SK-N-SH treated with all-trans-retinoic acid at 6 μM for 48 hours (cell line): ENCODE measurements at regions not wholly inside any gene's neighbourhood (a gene's known extent, or its start where the extent isn't known, plus 50 kb on each side); places are given as distances from the start of the nearest gene placed in this dataset.

Source experiments
- ATAC-seq: fragments of 200-7000 bp; cut with Tn5 transposase; 3 replicates; pipeline ENCODE4 v1.9.1; 2020; ENCODE audit warnings: mild to moderate bottlenecking, moderate library complexity
- ARNTL ChIP-seq: fragments of 450-650 bp; formaldehyde crosslinking; IDR thresholded peaks from 2 replicates; pipeline ENCODE4 v1.5.0; 2020; ENCODE audit warnings: low read depth, mild to moderate bottlenecking, moderate library complexity, borderline replicate concordance
- BACH2 ChIP-seq: fragments of 250-450 bp; sonication (Bioruptor Pico); IDR thresholded peaks from 2 replicates; pipeline ENCODE4 v1.9.0; 2021; ENCODE audit warnings: mild to moderate bottlenecking, borderline replicate concordance
- CSDC2 ChIP-seq: fragments of 250-450 bp; sonication (Bioruptor Pico); IDR thresholded peaks from 2 replicates; pipeline ENCODE4 v1.5.0; 2020; ENCODE audit warnings: mild to moderate bottlenecking, moderate library complexity
- ESRRG ChIP-seq: fragments of 250-450 bp; sonication (Bioruptor Pico); IDR thresholded peaks from 2 replicates; pipeline ENCODE4 v1.6.1; 2021; ENCODE audit warnings: mild to moderate bottlenecking
- GLIS3 ChIP-seq: fragments of 250-450 bp; sonication (Bioruptor Pico); IDR thresholded peaks from 2 replicates; pipeline ENCODE4 v1.5.0; 2020; ENCODE audit warnings: mild to moderate bottlenecking, moderate library complexity
- ISL1 ChIP-seq: fragments of 250-450 bp; sonication (Bioruptor Pico); IDR thresholded peaks from 2 replicates; pipeline ENCODE4 v2.1.2; 2022; ENCODE audit warnings: mild to moderate bottlenecking, moderate library complexity
- OSR1 ChIP-seq: fragments of 250-450 bp; sonication (Bioruptor Pico); IDR thresholded peaks from 2 replicates; pipeline ENCODE4 v1.8.0; 2022; ENCODE audit warnings: moderate library complexity, mild to moderate bottlenecking, inconsistent platforms
- PPARA ChIP-seq: fragments of 250-450 bp; sonication (Bioruptor Pico); IDR thresholded peaks from 2 replicates; pipeline ENCODE4 v1.5.0; 2020; ENCODE audit warnings: mild to moderate bottlenecking, borderline replicate concordance
- RARB ChIP-seq: fragments of 250-450 bp; sonication (Bioruptor Pico); IDR thresholded peaks from 2 replicates; pipeline ENCODE4 v1.8.0; 2021; ENCODE audit warnings: mild to moderate bottlenecking, moderate library complexity
- SNAI2 ChIP-seq: fragments of 250-450 bp; sonication (Bioruptor Pico); IDR thresholded peaks from 2 replicates; pipeline ENCODE4 v1.5.0; 2020; ENCODE audit warnings: mild to moderate bottlenecking, moderate library complexity
- TOX ChIP-seq: fragments of 250-450 bp; sonication (Bioruptor Pico); IDR thresholded peaks from 2 replicates; pipeline ENCODE4 v1.8.0; 2021; ENCODE audit warnings: mild to moderate bottlenecking, moderate library complexity, borderline replicate concordance
- ZC3H10 ChIP-seq: fragments of 250-450 bp; sonication (Bioruptor Pico); IDR thresholded peaks from 2 replicates; pipeline ENCODE4 v1.5.1; 2021; ENCODE audit warnings: mild to moderate bottlenecking, moderate library complexity
- ZFP3 ChIP-seq: fragments of 250-450 bp; sonication (Bioruptor Pico); IDR thresholded peaks from 2 replicates; pipeline ENCODE4 v1.5.0; 2020; ENCODE audit warnings: mild to moderate bottlenecking, moderate library complexity
- ZFP30 ChIP-seq: fragments of 450-650 bp; formaldehyde crosslinking; IDR thresholded peaks from 2 replicates; pipeline ENCODE4 v1.5.0; 2022; ENCODE audit warnings: mild to moderate bottlenecking, moderate library complexity
- ZNF565 ChIP-seq: fragments of 450-650 bp; formaldehyde crosslinking; conservative IDR thresholded peaks from 2 replicates; pipeline ENCODE4 v1.5.0; 2020; ENCODE audit warnings: low read depth, mild to moderate bottlenecking, moderate library complexity
- ZNF70 ChIP-seq: fragments of 450-650 bp; formaldehyde crosslinking; IDR thresholded peaks from 2 replicates; pipeline ENCODE4 v1.5.0; 2020; ENCODE audit warnings: mild to moderate bottlenecking, moderate library complexity
- ZNF8 ChIP-seq: fragments of 450-650 bp; formaldehyde crosslinking; IDR thresholded peaks from 2 replicates; pipeline ENCODE4 v1.5.0; 2020; ENCODE audit warnings: mild to moderate bottlenecking, moderate library complexity
- TF ChIP-seq, protein P1 (sequence below): fragments of 250-450 bp; sonication (Bioruptor Pico); IDR thresholded peaks from 2 replicates; pipeline ENCODE4 v1.5.1; 2020; ENCODE audit warnings: low read depth, mild to moderate bottlenecking, moderate library complexity
- TF ChIP-seq, protein P2 (sequence below): fragments of 250-450 bp; sonication (Bioruptor Pico); IDR thresholded peaks from 2 replicates; pipeline ENCODE4 v1.5.0; 2020; ENCODE audit warnings: mild to moderate bottlenecking, moderate library complexity
- TF ChIP-seq, protein P3 (sequence below): fragments of 250-450 bp; sonication (Bioruptor Pico); IDR thresholded peaks from 2 replicates; pipeline ENCODE4 v1.5.1; 2021; ENCODE audit warnings: mild to moderate bottlenecking, moderate library complexity
- TF ChIP-seq, protein P4 (sequence below): fragments of 250-450 bp; sonication (Bioruptor Pico); IDR thresholded peaks from 2 replicates; pipeline ENCODE4 v1.8.0; 2021; ENCODE audit warnings: low read depth, mild to moderate bottlenecking, moderate library complexity, borderline replicate concordance

DNA sequence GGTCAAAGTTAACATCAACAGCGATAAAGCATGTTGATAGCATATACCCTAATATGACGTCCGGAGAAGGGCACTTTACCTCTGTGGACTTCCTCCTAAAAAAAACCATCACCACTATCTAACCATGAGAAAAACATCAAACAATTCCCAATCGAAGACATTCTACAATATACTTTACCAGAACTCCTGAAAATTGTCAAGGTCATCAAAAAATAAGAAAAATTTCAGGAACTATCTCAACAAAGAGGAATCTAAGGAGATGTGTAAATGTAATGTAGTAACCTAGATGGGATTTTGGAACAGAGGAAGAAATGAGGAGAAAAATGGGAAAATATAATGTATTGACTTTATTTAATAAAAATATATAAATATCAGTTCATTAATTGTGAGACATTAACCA, 1026.8 kb upstream of the MIR17HG start:
- no peak for TF ChIP-seq SNAI2
- no peak for TF ChIP-seq OSR1 (CRISPR knock-in tag)
- no peak for TF ChIP-seq ARNTL
- TF ChIP-seq ISL1 (CRISPR knock-in tag): no peak
- no peak for TF ChIP-seq CSDC2 (CRISPR knock-in tag)
- TF ChIP-seq ZNF565: no peak
- TF ChIP-seq, protein P1, sequence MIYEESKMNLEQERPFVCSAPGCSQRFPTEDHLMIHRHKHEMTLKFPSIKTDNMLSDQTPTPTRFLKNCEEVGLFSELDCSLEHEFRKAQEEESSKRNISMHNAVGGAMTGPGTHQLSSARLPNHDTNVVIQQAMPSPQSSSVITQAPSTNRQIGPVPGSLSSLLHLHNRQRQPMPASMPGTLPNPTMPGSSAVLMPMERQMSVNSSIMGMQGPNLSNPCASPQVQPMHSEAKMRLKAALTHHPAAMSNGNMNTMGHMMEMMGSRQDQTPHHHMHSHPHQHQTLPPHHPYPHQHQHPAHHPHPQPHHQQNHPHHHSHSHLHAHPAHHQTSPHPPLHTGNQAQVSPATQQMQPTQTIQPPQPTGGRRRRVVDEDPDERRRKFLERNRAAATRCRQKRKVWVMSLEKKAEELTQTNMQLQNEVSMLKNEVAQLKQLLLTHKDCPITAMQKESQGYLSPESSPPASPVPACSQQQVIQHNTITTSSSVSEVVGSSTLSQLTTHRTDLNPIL (CRISPR knock-in tag): no peak
- no peak for TF ChIP-seq PPARA (CRISPR knock-in tag)
- TF ChIP-seq ZNF8 (CRISPR knock-in tag): no peak
- TF ChIP-seq, protein P2, sequence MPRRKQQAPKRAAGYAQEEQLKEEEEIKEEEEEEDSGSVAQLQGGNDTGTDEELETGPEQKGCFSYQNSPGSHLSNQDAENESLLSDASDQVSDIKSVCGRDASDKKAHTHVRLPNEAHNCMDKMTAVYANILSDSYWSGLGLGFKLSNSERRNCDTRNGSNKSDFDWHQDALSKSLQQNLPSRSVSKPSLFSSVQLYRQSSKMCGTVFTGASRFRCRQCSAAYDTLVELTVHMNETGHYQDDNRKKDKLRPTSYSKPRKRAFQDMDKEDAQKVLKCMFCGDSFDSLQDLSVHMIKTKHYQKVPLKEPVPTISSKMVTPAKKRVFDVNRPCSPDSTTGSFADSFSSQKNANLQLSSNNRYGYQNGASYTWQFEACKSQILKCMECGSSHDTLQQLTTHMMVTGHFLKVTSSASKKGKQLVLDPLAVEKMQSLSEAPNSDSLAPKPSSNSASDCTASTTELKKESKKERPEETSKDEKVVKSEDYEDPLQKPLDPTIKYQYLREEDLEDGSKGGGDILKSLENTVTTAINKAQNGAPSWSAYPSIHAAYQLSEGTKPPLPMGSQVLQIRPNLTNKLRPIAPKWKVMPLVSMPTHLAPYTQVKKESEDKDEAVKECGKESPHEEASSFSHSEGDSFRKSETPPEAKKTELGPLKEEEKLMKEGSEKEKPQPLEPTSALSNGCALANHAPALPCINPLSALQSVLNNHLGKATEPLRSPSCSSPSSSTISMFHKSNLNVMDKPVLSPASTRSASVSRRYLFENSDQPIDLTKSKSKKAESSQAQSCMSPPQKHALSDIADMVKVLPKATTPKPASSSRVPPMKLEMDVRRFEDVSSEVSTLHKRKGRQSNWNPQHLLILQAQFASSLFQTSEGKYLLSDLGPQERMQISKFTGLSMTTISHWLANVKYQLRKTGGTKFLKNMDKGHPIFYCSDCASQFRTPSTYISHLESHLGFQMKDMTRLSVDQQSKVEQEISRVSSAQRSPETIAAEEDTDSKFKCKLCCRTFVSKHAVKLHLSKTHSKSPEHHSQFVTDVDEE (CRISPR knock-in tag): no peak
- no peak for TF ChIP-seq ESRRG (CRISPR knock-in tag)
- no peak for TF ChIP-seq BACH2 (CRISPR knock-in tag)
- TF ChIP-seq RARB (CRISPR knock-in tag): no peak
- TF ChIP-seq GLIS3 (CRISPR knock-in tag): no peak
- TF ChIP-seq ZNF70 (CRISPR knock-in tag): no peak
- no peak for TF ChIP-seq ZC3H10
- TF ChIP-seq TOX (CRISPR knock-in tag): no peak
- no peak for TF ChIP-seq ZFP3 (CRISPR knock-in tag)
- no peak for TF ChIP-seq ZFP30 (CRISPR knock-in tag)
- TF ChIP-seq, protein P3, sequence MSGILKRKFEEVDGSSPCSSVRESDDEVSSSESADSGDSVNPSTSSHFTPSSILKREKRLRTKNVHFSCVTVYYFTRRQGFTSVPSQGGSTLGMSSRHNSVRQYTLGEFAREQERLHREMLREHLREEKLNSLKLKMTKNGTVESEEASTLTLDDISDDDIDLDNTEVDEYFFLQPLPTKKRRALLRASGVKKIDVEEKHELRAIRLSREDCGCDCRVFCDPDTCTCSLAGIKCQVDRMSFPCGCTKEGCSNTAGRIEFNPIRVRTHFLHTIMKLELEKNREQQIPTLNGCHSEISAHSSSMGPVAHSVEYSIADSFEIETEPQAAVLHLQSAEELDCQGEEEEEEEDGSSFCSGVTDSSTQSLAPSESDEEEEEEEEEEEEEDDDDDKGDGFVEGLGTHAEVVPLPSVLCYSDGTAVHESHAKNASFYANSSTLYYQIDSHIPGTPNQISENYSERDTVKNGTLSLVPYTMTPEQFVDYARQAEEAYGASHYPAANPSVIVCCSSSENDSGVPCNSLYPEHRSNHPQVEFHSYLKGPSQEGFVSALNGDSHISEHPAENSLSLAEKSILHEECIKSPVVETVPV (CRISPR knock-in tag): no peak
- ATAC-seq: no peak

DNA sequence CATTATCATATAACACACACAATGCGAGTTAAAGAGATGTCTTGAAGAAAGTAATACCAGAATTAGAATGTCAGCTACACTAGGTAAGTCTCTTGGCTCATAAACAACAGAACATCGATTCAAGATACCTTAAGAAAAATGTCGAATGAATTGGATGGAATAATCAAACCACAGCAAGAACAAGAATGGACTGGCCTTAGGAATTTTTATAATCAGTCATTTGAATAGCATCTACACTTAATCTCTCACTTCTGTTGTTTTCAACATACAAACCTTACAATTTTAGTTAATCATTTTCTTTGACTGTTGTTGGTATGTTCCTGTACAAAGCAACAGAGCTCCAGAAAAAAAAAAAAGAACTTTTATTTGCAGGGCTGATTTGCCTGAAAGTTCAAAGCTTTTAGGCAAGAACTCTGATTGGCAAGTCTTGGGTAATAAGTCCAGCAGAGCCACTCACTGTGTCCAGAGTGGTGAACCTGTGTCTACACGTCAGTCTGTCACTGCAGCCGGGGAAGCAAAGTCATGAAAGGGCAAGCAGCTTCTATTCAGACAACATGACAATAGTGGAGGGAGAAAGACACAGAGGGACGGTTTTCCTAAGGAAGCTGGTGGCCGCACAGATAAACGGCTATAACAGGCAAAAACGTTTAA, 1026.1 kb upstream of the MIR17HG start:
- no peak for ATAC-seq
- TF ChIP-seq ISL1 (CRISPR knock-in tag): no peak
- TF ChIP-seq, protein P1 (CRISPR knock-in tag): no peak
- TF ChIP-seq, protein P3 (CRISPR knock-in tag): no peak

DNA sequence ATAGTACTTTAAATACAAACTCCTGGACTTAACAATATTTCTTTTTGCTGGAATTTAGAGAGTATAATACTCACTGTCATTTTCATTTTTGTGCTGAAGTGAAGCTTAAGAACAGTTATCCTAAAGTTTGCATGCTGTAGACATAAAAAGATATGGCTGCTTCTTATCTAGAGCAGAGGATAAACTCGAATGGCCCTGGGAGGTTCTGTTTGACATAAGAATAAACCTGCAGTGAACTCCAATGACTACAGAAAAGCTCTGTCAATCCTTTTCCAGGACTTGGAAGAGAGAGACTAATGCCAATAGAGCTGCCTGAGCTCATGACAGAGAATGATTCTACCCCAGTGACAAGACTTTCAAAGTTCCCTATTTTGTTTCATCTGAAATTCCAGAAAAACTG, 1017.8 kb upstream of the MIR17HG start:
- no peak for ATAC-seq
- TF ChIP-seq RARB (CRISPR knock-in tag) (no peak), OSR1 (CRISPR knock-in tag) (no peak), PPARA (CRISPR knock-in tag) (no peak), ZC3H10 (no peak), GLIS3 (CRISPR knock-in tag) (no peak), CSDC2 (CRISPR knock-in tag) (no peak), ZNF70 (CRISPR knock-in tag) (no peak), ESRRG (CRISPR knock-in tag) (no peak)
- TF ChIP-seq, protein P1 (CRISPR knock-in tag): no peak
- TF ChIP-seq, protein P4, sequence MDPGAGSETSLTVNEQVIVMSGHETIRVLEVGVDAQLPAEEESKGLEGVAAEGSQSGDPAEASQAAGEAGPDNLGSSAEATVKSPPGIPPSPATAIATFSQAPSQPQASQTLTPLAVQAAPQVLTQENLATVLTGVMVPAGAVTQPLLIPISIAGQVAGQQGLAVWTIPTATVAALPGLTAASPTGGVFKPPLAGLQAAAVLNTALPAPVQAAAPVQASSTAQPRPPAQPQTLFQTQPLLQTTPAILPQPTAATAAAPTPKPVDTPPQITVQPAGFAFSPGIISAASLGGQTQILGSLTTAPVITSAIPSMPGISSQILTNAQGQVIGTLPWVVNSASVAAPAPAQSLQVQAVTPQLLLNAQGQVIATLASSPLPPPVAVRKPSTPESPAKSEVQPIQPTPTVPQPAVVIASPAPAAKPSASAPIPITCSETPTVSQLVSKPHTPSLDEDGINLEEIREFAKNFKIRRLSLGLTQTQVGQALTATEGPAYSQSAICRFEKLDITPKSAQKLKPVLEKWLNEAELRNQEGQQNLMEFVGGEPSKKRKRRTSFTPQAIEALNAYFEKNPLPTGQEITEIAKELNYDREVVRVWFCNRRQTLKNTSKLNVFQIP (CRISPR knock-in tag): no peak
- TF ChIP-seq, all 23 proteins: peak for 0
